ENCODE measurements at regions not wholly inside any gene's neighbourhood (a gene's known extent, or its start where the extent isn't known, plus 50 kb on each side); places are given as distances from the start of the nearest gene placed in this dataset.

- intact Hi-C loops (cut with DNase I): no loop called here
- ATAC-seq: no peak
- peaks cover 0 to 8% (median 0%) of the 10 kb centered on the region in 9 donors for H3K4me1 ChIP-seq
- no peaks in the 10 kb centered on the region for H3K27me3 ChIP-seq
- H3K36me3 ChIP-seq: no peaks in the 10 kb centered on the region
- TF ChIP-seq CTCF (IDR thresholded peaks at IDR 0.05): no peak
- no peak overlapping the region for H3K4me3 ChIP-seq
- H3K9me3 ChIP-seq: no peaks in the 10 kb centered on the region
- DNase-seq: no peak
- no peak overlapping the region for H3K27ac ChIP-seq
- 90% methylated on average over 7 of the region's 7 CpGs for WGBS, 2 donors
These were observed 90.0 kb downstream of the FGF18 start for GRCh38 chr5:171509467-171509866.

- no peak for ATAC-seq
- no peaks in the 10 kb centered on the region for H3K4me1 ChIP-seq
These were observed 93.0 kb downstream of the FGF18 start for GRCh38 chr5:171512397-171512796.

GRCh38 chr5:171513591-171513990, 94.1 kb downstream of the FGF18 start:
- ATAC-seq (no peak), DNase-seq (no peak)
- intact Hi-C loops (cut with DNase I): no loop called here
- Histone ChIP-seq H3K27me3 (no peaks in the 10 kb centered on the region), H3K4me1 (no peaks in the 10 kb centered on the region), H3K36me3 (no peaks in the 10 kb centered on the region), H3K27ac (no peak overlapping the region), H3K4me3 (no peak overlapping the region), H3K9me3 (no peaks in the 10 kb centered on the region)
- TF ChIP-seq CTCF (IDR thresholded peaks at IDR 0.05): no peak
- WGBS, 2 donors: 85 to 86% methylated on average over 2 of the region's 2 CpGs

More at GRCh38 chr5:171512397-171512796, 93.0 kb downstream of the FGF18 start:
- WGBS, 2 donors: 91 to 94% methylated on average over 5 of the region's 5 CpGs
- Histone ChIP-seq H3K4me3 (no peak overlapping the region), H3K36me3 (no peaks in the 10 kb centered on the region), H3K9me3 (no peaks in the 10 kb centered on the region), H3K27ac (no peak overlapping the region), H3K27me3 (no peaks in the 10 kb centered on the region)
- TF ChIP-seq CTCF (IDR thresholded peaks at IDR 0.05): no peak
- DNase-seq: no peak
- intact Hi-C loops (cut with DNase I): no loop called here

GRCh38 chr5:171518916-171519315, 99.5 kb downstream of the FGF18 start:
- intact Hi-C loops (cut with DNase I): no loop called here
- ATAC-seq (no peak), DNase-seq (no peak)
- Histone ChIP-seq H3K4me1 (peaks cover 0 to 21% (median 19%) of the 10 kb centered on the region in 9 donors), H3K9me3 (no peaks in the 10 kb centered on the region), H3K27ac (no peak overlapping the region), H3K36me3 (no peaks in the 10 kb centered on the region), H3K4me3 (no peak overlapping the region), H3K27me3 (no peaks in the 10 kb centered on the region)
- 94 to 97% methylated on average over 13 of the region's 13 CpGs for WGBS, 2 donors
- TF ChIP-seq CTCF (IDR thresholded peaks at IDR 0.05): no peak
